ENCODE measurements at regions not wholly inside any gene's neighbourhood (a gene's known extent, or its start where the extent isn't known, plus 50 kb on each side); places are given as distances from the start of the nearest gene placed in this dataset.

GRCh38 chr13:85317781-85318180 is 481.4 kb downstream of the SLITRK6 start:
- TF ChIP-seq, protein P1, sequence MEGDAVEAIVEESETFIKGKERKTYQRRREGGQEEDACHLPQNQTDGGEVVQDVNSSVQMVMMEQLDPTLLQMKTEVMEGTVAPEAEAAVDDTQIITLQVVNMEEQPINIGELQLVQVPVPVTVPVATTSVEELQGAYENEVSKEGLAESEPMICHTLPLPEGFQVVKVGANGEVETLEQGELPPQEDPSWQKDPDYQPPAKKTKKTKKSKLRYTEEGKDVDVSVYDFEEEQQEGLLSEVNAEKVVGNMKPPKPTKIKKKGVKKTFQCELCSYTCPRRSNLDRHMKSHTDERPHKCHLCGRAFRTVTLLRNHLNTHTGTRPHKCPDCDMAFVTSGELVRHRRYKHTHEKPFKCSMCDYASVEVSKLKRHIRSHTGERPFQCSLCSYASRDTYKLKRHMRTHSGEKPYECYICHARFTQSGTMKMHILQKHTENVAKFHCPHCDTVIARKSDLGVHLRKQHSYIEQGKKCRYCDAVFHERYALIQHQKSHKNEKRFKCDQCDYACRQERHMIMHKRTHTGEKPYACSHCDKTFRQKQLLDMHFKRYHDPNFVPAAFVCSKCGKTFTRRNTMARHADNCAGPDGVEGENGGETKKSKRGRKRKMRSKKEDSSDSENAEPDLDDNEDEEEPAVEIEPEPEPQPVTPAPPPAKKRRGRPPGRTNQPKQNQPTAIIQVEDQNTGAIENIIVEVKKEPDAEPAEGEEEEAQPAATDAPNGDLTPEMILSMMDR (IDR thresholded peaks at IDR 0.05; ENCODE audit: control extremely low read depth, extremely low read depth), result no peak
- Histone ChIP-seq H3K9me3 (ENCODE audit: control insufficient read depth in 4 of 4, insufficient read depth in 3 of 4, low read length in 3 of 4) (no peaks in the 10 kb centered on the region), H3K27ac (ENCODE audit: low read depth in 1 of 2, low read length in 1 of 2) (no peak overlapping the region), H3K9ac (ENCODE audit: insufficient read depth in 1 of 2, low read length in 2 of 2) (no peak overlapping the region), H3K4me1 (ENCODE audit: control insufficient read depth in 5 of 5, insufficient read depth in 5 of 5, low read length in 5 of 5) (peaks cover 0 to 3% (median 0%) of the 10 kb centered on the region in 5 donors), H3K36me3 (ENCODE audit: control insufficient read depth in 4 of 4, insufficient read depth in 4 of 4, low read length in 4 of 4) (no peaks in the 10 kb centered on the region), H3K27me3 (ENCODE audit: control insufficient read depth in 3 of 3, insufficient read depth in 3 of 3, low read length in 2 of 3) (no peaks in the 10 kb centered on the region), H3K4me3 (no peak overlapping the region)
- DNase-seq, result no peak
- ATAC-seq (ENCODE audit: insufficient read depth, low FRiP score), result no peak
- whole genome bisulfite sequencing, 2 donors, result 88 to 94% methylated on average over 1 of the region's 1 CpG

GRCh38 chr13:85316506-85317025 is 482.7 kb downstream of the SLITRK6 start:
- no peaks in the 10 kb centered on the region for H3K36me3 ChIP-seq (ENCODE audit: control insufficient read depth in 4 of 4, insufficient read depth in 4 of 4, low read length in 4 of 4)
- H3K9ac ChIP-seq (ENCODE audit: insufficient read depth in 1 of 2, low read length in 2 of 2), result peak overlapping the region in 1 of 2 donors; percentile 4
- no peak for ATAC-seq (ENCODE audit: insufficient read depth, low FRiP score)
- TF ChIP-seq, protein P1 (IDR thresholded peaks at IDR 0.05; ENCODE audit: control extremely low read depth, extremely low read depth), result no peak
- no peak overlapping the region for H3K27ac ChIP-seq (ENCODE audit: low read depth in 1 of 2, low read length in 1 of 2)
- DNase-seq, result no peak
- H3K4me1 ChIP-seq (ENCODE audit: control insufficient read depth in 5 of 5, insufficient read depth in 5 of 5, low read length in 5 of 5), result peaks cover 0 to 3% (median 0%) of the 10 kb centered on the region in 5 donors
- H3K4me3 ChIP-seq, result no peak overlapping the region
- WGBS, 2 donors, result 68 to 74% methylated on average over 6 of the region's 6 CpGs
- no peaks in the 10 kb centered on the region for H3K9me3 ChIP-seq (ENCODE audit: control insufficient read depth in 4 of 4, insufficient read depth in 3 of 4, low read length in 3 of 4)
- H3K27me3 ChIP-seq (ENCODE audit: control insufficient read depth in 3 of 3, insufficient read depth in 3 of 3, low read length in 2 of 3), result no peaks in the 10 kb centered on the region

- H3K4me3 ChIP-seq, result no peak overlapping the region
- H3K27ac ChIP-seq (ENCODE audit: low read depth in 1 of 2, low read length in 1 of 2), result no peak overlapping the region
- H3K9me3 ChIP-seq (ENCODE audit: control insufficient read depth in 4 of 4, insufficient read depth in 3 of 4, low read length in 3 of 4), result no peaks in the 10 kb centered on the region
- DNase-seq, result peak in 1 of 3 donors; percentile 6
- no peaks in the 10 kb centered on the region for H3K27me3 ChIP-seq (ENCODE audit: control insufficient read depth in 3 of 3, insufficient read depth in 3 of 3, low read length in 2 of 3)
- H3K4me1 ChIP-seq (ENCODE audit: control insufficient read depth in 5 of 5, insufficient read depth in 5 of 5, low read length in 5 of 5), result peaks cover 0 to 3% (median 0%) of the 10 kb centered on the region in 5 donors
- ATAC-seq (ENCODE audit: insufficient read depth, low FRiP score), result no peak
- TF ChIP-seq, protein P1 (IDR thresholded peaks at IDR 0.05; ENCODE audit: control extremely low read depth, extremely low read depth), result no peak
- WGBS, 2 donors, result 75 to 86% methylated on average over 2 of the region's 2 CpGs
- no peak overlapping the region for H3K9ac ChIP-seq (ENCODE audit: insufficient read depth in 1 of 2, low read length in 2 of 2)
- no peaks in the 10 kb centered on the region for H3K36me3 ChIP-seq (ENCODE audit: control insufficient read depth in 4 of 4, insufficient read depth in 4 of 4, low read length in 4 of 4)
Observed at GRCh38 chr13:85314686-85315085, 484.5 kb downstream of the SLITRK6 start.

Data from lung (tissue), 11 donors.